NCI-H2107 treated with DMSO at 0.1 percent for 48 hours (cell line): ENCODE measurements at regions not wholly inside any gene's neighbourhood (a gene's known extent, or its start where the extent isn't known, plus 50 kb on each side); places are given as distances from the start of the nearest gene placed in this dataset.

Experiments used
- DNase-seq: peaks from one replicate; lab custom pipeline; 2025; ENCODE audit not compliant: unreplicated experiment; lab: John Stamatoyannopoulos, UW

GRCh38 chr2:220153118-220153517, 525.7 kb downstream of the SLC4A3 start:
- no peak for DNase-seq

- no peak for DNase-seq
Measured at GRCh38 chr2:220154304-220154703, 526.9 kb downstream of the SLC4A3 start.

GRCh38 chr2:220157312-220157711, 529.9 kb downstream of the SLC4A3 start:
- DNase-seq: no peak

GRCh38 chr2:220159738-220160137, 532.3 kb downstream of the SLC4A3 start:
- DNase-seq: no peak

GRCh38 chr2:220162320-220162719, 534.9 kb downstream of the SLC4A3 start:
- DNase-seq: no peak

- DNase-seq: no peak
Measured at GRCh38 chr2:220163486-220163885, 536.1 kb downstream of the SLC4A3 start.

GRCh38 chr2:220165401-220165800, 538.0 kb downstream of the SLC4A3 start:
- DNase-seq: peak; percentile 93

- DNase-seq: no peak
Measured at GRCh38 chr2:220166616-220167015, 539.2 kb downstream of the SLC4A3 start.

- no peak for DNase-seq
Measured at GRCh38 chr2:220167956-220168355, 540.5 kb downstream of the SLC4A3 start.

- no peak for DNase-seq
Measured at GRCh38 chr2:220168891-220169546, 541.6 kb downstream of the SLC4A3 start.

GRCh38 chr2:220174826-220175225, 547.4 kb downstream of the SLC4A3 start:
- no peak for DNase-seq

GRCh38 chr2:220175967-220176366, 548.5 kb downstream of the SLC4A3 start:
- no peak for DNase-seq

- DNase-seq: no peak
Measured at GRCh38 chr2:220178991-220179695, 551.7 kb downstream of the SLC4A3 start.

- DNase-seq: no peak
Measured at GRCh38 chr2:220181165-220181564, 553.7 kb downstream of the SLC4A3 start.

- no peak for DNase-seq
Measured at GRCh38 chr2:220182790-220183189, 555.4 kb downstream of the SLC4A3 start.

- DNase-seq: no peak
Measured at GRCh38 chr2:220185766-220186305, 558.4 kb downstream of the SLC4A3 start.

- DNase-seq: no peak
Measured at GRCh38 chr2:220188031-220188430, 560.6 kb downstream of the SLC4A3 start.

- DNase-seq: no peak
Measured at GRCh38 chr2:220191031-220191430, 563.6 kb downstream of the SLC4A3 start.

GRCh38 chr2:220191737-220192136, 564.3 kb downstream of the SLC4A3 start:
- DNase-seq: no peak

- no peak for DNase-seq
Measured at GRCh38 chr2:220192994-220193753, 565.7 kb downstream of the SLC4A3 start.
